HG03378 (cell line): ENCODE measurements at regions not wholly inside any gene's neighbourhood (a gene's known extent, or its start where the extent isn't known, plus 50 kb on each side); places are given as distances from the start of the nearest gene placed in this dataset.

Source experiments
- ATAC-seq: cut with Tn5 transposase; IDR thresholded peaks from one replicate; pipeline ENCODE4 v1.9.1; 2021; ENCODE audit warnings: mild to moderate bottlenecking, moderate library complexity; ENCODE audit not compliant: unreplicated experiment

DNA sequence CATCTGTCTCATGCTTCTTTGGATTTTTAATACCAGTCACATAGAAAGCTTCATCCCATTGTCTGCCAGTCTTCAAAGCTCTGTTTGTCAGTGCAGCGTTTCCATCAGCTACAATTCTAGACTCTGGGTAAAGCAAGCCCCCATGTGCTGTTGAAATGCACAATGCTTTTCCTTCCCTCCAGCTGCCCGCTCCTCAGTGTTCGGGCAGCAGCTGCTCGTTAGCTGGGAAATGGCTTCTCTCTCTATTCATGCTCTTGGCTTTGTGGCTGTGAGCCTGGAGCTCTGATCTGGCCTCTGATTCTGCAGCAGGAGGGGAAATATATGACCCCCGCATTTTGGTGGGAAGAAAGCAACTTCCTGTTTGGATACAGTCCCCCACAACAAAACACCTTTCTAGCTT lies 213.0 kb upstream of the CDYL start:
- ATAC-seq, result no peak

DNA sequence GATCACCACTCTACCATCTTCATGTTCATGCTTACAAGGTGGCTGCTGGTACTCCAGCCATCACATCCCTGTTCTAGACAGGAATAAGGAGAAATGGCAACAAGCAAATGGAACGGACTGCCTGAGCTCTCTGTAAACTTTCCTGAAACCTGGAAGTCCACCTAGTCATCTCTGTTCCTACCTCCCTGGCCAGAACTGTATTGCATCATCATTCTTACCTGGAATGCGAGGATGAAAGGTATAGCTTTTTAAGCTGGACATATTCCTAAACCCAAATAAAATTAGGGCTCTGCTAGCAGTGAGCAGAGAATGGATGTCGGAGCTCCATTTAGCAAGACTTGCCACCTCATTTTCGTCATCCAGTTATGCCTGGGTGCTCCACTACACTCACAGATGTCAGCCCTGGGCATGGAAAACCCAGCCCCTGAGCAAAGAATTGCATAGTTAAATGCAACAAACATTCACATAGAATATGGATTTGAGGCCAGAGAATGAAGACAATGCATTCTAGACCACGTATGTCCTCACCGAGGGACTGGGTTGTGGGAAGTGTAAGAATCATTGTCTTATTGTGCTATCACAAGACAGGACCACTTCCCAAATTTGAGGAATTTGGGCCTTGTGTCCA lies 214.3 kb upstream of the CDYL start:
- ATAC-seq, result no peak

- no peak for ATAC-seq
Measured at GRCh38 chr6:4561078-4561435, 215.1 kb upstream of the CDYL start.

DNA sequence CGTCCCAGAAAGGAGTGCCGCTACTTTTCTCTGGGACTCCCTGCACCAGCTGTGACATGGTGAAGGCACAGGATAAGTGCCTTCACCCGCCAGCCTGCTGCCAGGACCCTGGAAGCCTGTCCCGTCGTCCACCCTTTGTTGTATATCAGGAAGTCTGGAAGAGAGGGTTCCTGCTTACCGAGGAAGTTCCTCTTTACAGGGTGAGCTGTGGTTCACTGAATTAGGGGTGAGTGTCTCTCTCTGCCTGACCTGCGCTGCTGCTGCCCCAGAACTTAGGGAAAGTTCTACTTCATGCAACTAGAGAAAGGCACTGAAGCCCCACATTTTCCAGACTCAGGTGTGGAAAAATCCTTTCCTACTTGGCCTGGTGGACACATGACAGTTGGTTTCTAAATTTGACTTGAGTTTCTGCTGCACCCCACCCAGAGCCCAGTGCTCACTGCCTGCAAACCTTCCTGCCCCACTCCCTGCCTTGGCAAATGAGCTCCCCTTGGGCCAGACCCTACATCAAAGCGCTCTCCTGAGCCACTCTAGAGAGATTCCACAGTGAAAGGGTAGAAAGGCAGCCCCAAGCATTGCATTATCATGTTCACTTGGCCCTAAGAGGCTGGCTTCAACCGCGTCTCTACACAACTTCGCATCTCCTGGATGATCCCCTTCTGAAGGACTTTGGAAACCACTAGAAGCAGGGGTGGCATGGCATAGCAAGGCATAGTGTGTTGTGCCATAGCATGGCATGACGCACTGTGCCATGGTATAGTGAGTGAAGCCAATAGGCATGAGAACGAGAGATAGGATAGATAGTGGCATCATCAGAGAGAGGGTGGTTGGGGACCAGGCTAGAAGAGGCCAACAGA lies 215.8 kb upstream of the CDYL start:
- no peak for ATAC-seq

- ATAC-seq, result no peak
Measured at GRCh38 chr6:4559281-4559875, 216.8 kb upstream of the CDYL start.

DNA sequence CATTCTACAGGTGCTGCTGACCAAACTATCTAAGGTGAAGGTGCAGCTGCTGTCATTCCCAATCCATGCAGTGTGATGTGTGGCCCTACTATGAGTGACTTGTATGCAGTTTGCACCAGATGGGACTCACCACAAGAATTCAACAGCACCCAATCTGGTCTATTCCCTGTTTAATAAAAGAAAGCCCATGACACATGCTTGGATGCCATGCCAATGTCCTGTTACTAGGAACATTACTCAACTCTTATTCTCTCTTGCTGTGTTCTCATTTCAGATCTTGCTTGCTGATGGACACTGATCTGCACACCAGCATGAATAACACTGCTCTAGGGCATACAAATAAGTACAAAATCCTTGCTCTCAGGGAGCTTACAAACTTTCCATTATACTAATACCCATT lies 221.6 kb upstream of the CDYL start:
- no peak for ATAC-seq

DNA sequence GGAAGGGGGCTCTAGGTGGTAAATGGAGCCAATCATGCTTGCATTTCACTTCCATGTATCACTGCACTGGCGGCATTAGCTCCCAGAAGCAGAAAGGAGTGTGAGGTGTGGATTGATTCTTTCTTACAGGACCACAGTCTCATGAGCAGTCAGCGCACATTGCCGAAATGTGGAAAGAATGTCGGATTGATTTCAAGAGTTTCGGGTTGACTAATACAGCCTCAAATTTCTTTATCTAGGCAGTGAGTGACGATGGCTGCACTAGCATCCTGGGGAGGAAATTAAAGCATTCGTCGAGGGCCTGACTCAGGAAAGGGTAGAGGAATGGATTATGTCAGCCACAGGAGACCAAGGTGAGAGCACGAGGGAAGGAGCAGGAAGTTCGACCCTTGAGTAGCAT lies 222.8 kb upstream of the CDYL start:
- ATAC-seq, result no peak

DNA sequence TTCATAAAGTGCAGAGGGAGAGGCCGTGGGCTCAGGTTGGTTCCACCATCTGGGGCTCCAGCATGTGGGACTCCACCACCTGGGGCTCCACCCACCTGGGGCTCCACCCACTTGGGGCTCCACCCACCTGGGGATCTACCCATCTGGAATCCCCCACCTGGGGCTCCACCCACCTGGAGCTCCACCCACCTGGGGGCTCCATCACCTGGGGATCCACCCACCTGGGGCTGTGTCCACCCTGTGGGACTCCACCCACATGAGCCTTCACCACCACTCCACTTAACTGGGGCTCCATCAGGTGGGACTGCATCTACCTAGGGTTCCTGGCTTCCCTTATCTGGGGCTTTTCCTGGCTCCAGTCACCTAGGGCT lies 226.0 kb upstream of the CDYL start:
- no peak for ATAC-seq

- ATAC-seq, result no peak
Measured at GRCh38 chr6:4549556-4550226, 226.5 kb upstream of the CDYL start.

GRCh38 chr6:4545893-4546292 lies 230.3 kb upstream of the CDYL start:
- no peak for ATAC-seq

DNA sequence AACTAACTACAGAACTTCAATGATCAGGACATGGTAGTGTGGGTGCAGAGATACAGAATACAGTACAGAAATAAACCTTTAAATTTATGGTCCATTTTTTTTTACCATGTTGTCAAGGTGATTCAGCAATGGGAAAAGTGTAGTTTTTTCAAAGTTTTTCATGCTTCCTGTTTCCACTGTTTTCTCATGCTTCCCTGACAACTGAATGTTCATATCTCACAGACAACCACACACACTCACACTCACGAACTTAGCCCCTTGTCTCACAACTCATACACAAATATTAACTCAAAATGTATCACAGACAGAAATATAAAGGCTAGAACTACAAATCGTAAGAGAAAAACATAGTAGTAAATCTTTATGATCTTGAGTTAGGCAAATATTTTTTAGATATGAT lies 232.6 kb upstream of the CDYL start:
- ATAC-seq, result no peak

- no peak for ATAC-seq
Measured at GRCh38 chr6:4533576-4533975, 242.6 kb upstream of the CDYL start.

GRCh38 chr6:4531406-4531805 lies 244.8 kb upstream of the CDYL start:
- no peak for ATAC-seq

- ATAC-seq, result no peak
Measured at GRCh38 chr6:4522453-4522852, 253.8 kb upstream of the CDYL start.

- ATAC-seq, result no peak
Measured at GRCh38 chr6:4521070-4521469, 255.1 kb upstream of the CDYL start.

GRCh38 chr6:4518506-4518905 lies 257.7 kb upstream of the CDYL start:
- no peak for ATAC-seq

- no peak for ATAC-seq
Measured at GRCh38 chr6:4516206-4516605, 260.0 kb upstream of the CDYL start.

- no peak for ATAC-seq
Measured at GRCh38 chr6:4513561-4513960, 262.6 kb upstream of the CDYL start.

DNA sequence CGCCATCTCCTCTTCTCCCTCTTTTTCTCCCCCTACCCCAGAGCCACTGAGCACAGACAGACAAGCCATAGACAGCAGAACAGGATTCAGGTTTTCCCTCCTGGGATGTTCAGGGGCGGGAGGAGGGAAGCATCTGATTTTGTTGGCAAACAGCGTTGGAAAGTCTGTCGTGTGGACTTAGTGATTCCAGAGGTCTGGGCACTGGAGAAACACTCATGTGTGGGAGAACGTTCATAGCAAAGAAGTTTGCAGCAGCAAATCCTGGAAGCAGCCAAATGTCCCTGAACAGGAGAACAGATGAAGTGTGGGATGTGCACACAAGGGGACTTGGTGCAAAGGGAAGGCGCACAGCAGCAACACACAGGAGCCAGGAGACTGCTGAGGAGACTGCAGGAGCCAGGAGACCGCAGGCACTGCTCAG lies 264.1 kb upstream of the CDYL start:
- no peak for ATAC-seq

GRCh38 chr6:4511641-4512020 lies 264.6 kb upstream of the CDYL start:
- ATAC-seq, result no peak

DNA sequence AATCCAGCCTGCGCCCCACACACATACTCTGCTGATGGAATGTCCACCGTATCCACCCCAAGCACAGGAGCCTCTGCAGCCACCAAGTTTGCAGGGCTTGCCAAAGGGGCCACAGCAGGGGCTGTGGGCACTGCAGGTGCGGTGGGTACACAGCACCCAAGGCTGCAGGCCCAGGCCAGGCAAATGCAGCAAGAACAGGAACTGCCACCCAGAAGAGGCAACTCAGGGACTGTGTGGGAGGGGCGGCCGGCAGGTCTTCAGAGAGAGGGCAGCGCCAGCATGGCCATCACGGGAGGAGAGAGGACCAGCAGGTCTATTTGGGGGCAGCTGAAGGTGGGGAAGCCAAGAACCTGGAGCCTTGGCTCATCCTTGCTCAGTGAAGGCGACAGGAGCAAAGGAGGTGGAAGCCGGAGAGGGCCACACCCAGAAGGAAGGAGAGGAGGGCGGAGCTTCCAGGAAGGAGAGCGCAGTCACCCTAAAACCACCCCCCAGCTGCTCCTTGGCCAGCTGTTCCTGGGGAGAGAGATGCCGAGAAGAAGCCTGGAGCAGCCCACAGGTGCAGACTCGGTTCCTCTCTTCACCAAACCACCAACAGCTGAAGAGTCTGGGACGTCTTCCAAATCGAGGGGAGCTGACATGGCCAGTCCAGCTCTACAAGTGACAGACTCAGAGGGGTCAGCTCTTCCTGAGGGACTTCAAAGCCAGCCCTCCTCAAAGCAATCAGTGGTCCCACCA lies 265.1 kb upstream of the CDYL start:
- no peak for ATAC-seq
